ENCODE measurements at regions not wholly inside any gene's neighbourhood (a gene's known extent, or its start where the extent isn't known, plus 50 kb on each side); places are given as distances from the start of the nearest gene placed in this dataset.

DNA sequence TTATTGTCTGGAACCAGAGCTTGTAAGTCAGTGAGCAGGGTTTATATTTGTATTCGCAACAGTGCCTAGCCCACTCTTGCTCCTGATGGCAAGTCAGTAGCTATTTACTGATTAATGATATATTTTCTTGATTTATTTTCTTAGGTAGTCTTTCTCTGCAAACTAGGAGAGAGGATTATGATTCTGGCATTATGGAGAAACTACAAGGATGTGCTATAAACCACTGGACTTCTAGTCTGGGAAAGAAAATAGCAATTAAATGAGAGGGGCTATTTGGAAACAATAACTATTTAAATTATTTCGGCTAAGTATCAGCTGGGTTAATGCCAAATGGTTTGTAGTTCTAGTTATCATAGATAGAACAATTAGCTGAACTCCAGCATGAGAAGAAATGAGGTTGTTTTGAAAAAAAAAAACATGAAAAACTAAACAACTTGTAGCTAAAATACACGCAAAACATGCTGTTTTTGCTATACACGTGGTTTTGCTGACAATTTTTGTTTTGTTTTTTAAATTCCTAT lies 304.9 kb upstream of the TCF21 start:
- Histone ChIP-seq H3K9me3 (no peaks in the 10 kb centered on the region), H3K27ac (ENCODE audit: low read depth in 2 of 2, low read length in 1 of 2) (no peak overlapping the region), H3K79me2 (ENCODE audit: insufficient read depth) (no peaks in the 10 kb centered on the region), H3K27me3 (ENCODE audit: insufficient read depth) (no peaks in the 10 kb centered on the region; the same call in 1 of the 2 replicates), H3K9me2 (no peaks in the 10 kb centered on the region), H3F3A (replicated peaks; ENCODE audit: insufficient read depth) (no peaks in the 10 kb centered on the region), H3K9ac (no peak overlapping the region), H3K36me3 (replicated peaks in 1 of 2; ENCODE audit: control insufficient read depth in 1 of 2, insufficient read depth in 2 of 2, low read length in 1 of 2) (no peaks in the 10 kb centered on the region), H4K20me1 (ENCODE audit: insufficient read depth) (no peaks in the 10 kb centered on the region), H3K4me3 (ENCODE audit: low read depth in 2 of 2, low read length in 1 of 2) (no peak overlapping the region), H2AFZ (ENCODE audit: low read depth) (no peak overlapping the region), H3K4me1 (ENCODE audit: control insufficient read depth in 1 of 2, insufficient read depth in 2 of 2, low read depth in 1 of 2, low read length in 1 of 2) (no peaks in the 10 kb centered on the region), H3K4me2 (no peak overlapping the region)
- WGBS (ENCODE audit: low lambda C conversion rate), result 6% methylated on average over 4 of the region's 4 CpGs
- DNase-seq, result no peak
- TF ChIP-seq NRF1 (IDR thresholded peaks at IDR 0.05; ENCODE audit: low read depth, low read length), result no peak
- TF ChIP-seq TEAD4 (IDR thresholded peaks at IDR 0.05; ENCODE audit: borderline replicate concordance, insufficient read depth), result no peak
- TF ChIP-seq POLR2AphosphoS5 (IDR thresholded peaks at IDR 0.05; ENCODE audit: low read depth, low read length), result no peak
- no peak for TF ChIP-seq SIN3A (IDR thresholded peaks at IDR 0.05; ENCODE audit: borderline replicate concordance, low read depth, low read length)
- TF ChIP-seq SMC3 (IDR thresholded peaks at IDR 0.05; ENCODE audit: low read depth, low read length), result no peak
- no peak for TF ChIP-seq GABPA (IDR thresholded peaks at IDR 0.05; ENCODE audit: low read depth)
- no peak for TF ChIP-seq RCOR1 (IDR thresholded peaks at IDR 0.05; ENCODE audit: low read length)
- TF ChIP-seq, protein P1, sequence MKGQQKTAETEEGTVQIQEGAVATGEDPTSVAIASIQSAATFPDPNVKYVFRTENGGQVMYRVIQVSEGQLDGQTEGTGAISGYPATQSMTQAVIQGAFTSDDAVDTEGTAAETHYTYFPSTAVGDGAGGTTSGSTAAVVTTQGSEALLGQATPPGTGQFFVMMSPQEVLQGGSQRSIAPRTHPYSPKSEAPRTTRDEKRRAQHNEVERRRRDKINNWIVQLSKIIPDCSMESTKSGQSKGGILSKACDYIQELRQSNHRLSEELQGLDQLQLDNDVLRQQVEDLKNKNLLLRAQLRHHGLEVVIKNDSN (IDR thresholded peaks at IDR 0.05; ENCODE audit: borderline replicate concordance, low read depth), result no peak
- TF ChIP-seq TCF12 (IDR thresholded peaks at IDR 0.05), result no peak
- ChIA-PET CTCF (interaction anchor here (1.1 to 1.3 kb wide), 2 partner anchors 14 to 513 kb away, joined by 3 to 4 read pairs; no protein-coding TSS in a partner anchor), POLR2A (no interaction called here)

DNA sequence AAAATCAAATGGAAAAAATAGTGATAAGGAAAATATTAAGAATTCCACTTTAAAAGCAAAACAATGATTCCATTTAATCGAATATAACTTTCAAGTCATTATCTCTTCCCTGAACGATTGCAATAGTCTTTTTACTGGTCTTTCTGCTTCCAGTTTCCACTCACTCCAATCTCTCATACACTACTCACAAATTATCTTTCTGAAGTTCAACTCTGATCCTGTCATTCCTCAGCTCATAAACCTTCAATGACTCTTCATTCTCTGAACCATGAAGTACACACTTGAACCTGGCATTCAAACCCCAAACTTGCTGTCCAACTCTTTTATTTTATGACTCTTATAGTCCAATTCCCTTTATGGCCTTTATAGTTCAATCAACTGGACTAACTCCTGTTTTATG lies 304.1 kb upstream of the TCF21 start:
- Histone ChIP-seq H3F3A (replicated peaks; ENCODE audit: insufficient read depth) (no peaks in the 10 kb centered on the region), H3K4me3 (ENCODE audit: low read depth in 2 of 2, low read length in 1 of 2) (no peak overlapping the region), H4K20me1 (ENCODE audit: insufficient read depth) (no peaks in the 10 kb centered on the region), H3K9ac (no peak overlapping the region), H3K27ac (ENCODE audit: low read depth in 2 of 2, low read length in 1 of 2) (no peak overlapping the region), H3K9me3 (no peaks in the 10 kb centered on the region), H3K4me2 (no peak overlapping the region), H3K9me2 (no peaks in the 10 kb centered on the region), H3K27me3 (ENCODE audit: insufficient read depth) (no peaks in the 10 kb centered on the region; the same call in 1 of the 2 replicates), H3K4me1 (ENCODE audit: control insufficient read depth in 1 of 2, insufficient read depth in 2 of 2, low read depth in 1 of 2, low read length in 1 of 2) (no peaks in the 10 kb centered on the region), H3K36me3 (replicated peaks in 1 of 2; ENCODE audit: control insufficient read depth in 1 of 2, insufficient read depth in 2 of 2, low read length in 1 of 2) (no peaks in the 10 kb centered on the region), H3K79me2 (ENCODE audit: insufficient read depth) (no peaks in the 10 kb centered on the region), H2AFZ (ENCODE audit: low read depth) (no peak overlapping the region)
- DNase-seq, result no peak
- CTCF ChIA-PET, result no interaction called here
- TF ChIP-seq SMC3 (IDR thresholded peaks at IDR 0.05; ENCODE audit: low read depth, low read length) (no peak), TCF12 (IDR thresholded peaks at IDR 0.05) (no peak), EP300 (IDR thresholded peaks at IDR 0.05; ENCODE audit: borderline replicate concordance in 1 of 2, low read depth in 1 of 2, low read length in 1 of 2) (no peak), NFIC (IDR thresholded peaks at IDR 0.05; ENCODE audit: borderline replicate concordance) (no peak), MEF2A (IDR thresholded peaks at IDR 0.05; ENCODE audit: borderline replicate concordance, low read depth) (no peak), JUND (IDR thresholded peaks at IDR 0.05) (no peak), GATA2 (CRISPR knock-in tag; IDR thresholded peaks at IDR 0.05) (no peak), RCOR1 (IDR thresholded peaks at IDR 0.05; ENCODE audit: low read length) (no peak), TAF1 (IDR thresholded peaks at IDR 0.05; ENCODE audit: borderline replicate concordance, low read depth, low read length) (no peak), FOXM1 (IDR thresholded peaks at IDR 0.05; ENCODE audit: low read depth) (no peak), MXI1 (IDR thresholded peaks at IDR 0.05; ENCODE audit: low read depth, low read length) (no peak), RXRA (IDR thresholded peaks at IDR 0.05; ENCODE audit: borderline replicate concordance, low read depth) (no peak), POLR2AphosphoS5 (IDR thresholded peaks at IDR 0.05; ENCODE audit: low read depth, low read length) (no peak), YY1 (IDR thresholded peaks at IDR 0.05; ENCODE audit: low read depth) (no peak)
- TF ChIP-seq, protein P2, sequence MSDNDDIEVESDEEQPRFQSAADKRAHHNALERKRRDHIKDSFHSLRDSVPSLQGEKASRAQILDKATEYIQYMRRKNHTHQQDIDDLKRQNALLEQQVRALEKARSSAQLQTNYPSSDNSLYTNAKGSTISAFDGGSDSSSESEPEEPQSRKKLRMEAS (IDR thresholded peaks at IDR 0.05; ENCODE audit: low read depth), result no peak
- TF ChIP-seq, protein P3, sequence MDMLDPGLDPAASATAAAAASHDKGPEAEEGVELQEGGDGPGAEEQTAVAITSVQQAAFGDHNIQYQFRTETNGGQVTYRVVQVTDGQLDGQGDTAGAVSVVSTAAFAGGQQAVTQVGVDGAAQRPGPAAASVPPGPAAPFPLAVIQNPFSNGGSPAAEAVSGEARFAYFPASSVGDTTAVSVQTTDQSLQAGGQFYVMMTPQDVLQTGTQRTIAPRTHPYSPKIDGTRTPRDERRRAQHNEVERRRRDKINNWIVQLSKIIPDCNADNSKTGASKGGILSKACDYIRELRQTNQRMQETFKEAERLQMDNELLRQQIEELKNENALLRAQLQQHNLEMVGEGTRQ (IDR thresholded peaks at IDR 0.05; ENCODE audit: borderline replicate concordance, low read depth, low read length), result no peak
- POLR2A ChIA-PET, result no interaction called here
- 8% methylated on average over 2 of the region's 2 CpGs for WGBS (ENCODE audit: low lambda C conversion rate)
